MCF 10A (cell line): ENCODE measurements at regions not wholly inside any gene's neighbourhood (a gene's known extent, or its start where the extent isn't known, plus 50 kb on each side); places are given as distances from the start of the nearest gene placed in this dataset.

Experiments used
- BruUV-seq: library from RNA; stranded (reverse); fragments of 400-500 nt; replicated peaks from 2 replicates; lab custom pipeline; 2021; lab: Mats Ljungman, UMichigan
- CTCF ChIA-PET: fragments of 300-600 bp; sonication (Branson Sonifier 250); formaldehyde crosslinking; extraction: SDS; loops from one replicate; lab custom pipeline; 2021; ENCODE audit warnings: antibody characterized with exemption, inconsistent platforms; lab: Yijun Ruan, JAX
- POLR2A ChIA-PET: fragments of 300-600, 350-650 bp; sonication (Branson Sonifier 250); formaldehyde crosslinking; extraction: SDS; loops from one replicate; lab custom pipeline; 2020; ENCODE audit warnings: antibody characterized with exemption, inconsistent platforms; lab: Yijun Ruan, JAX
- DNase-seq: peaks from one replicate; pipeline ENCODE4 v3.0.0-alpha.2; 2018; ENCODE audit not compliant: unreplicated experiment
- H3K27ac Mint-ChIP-seq: one replicate; pipeline ENCODE4 v1.8.0; 2022; ENCODE audit warnings: mild to moderate bottlenecking, low read depth, mixed read lengths; ENCODE audit not compliant: unreplicated experiment
- H3K27me3 Mint-ChIP-seq: one replicate; pipeline ENCODE4 v1.8.0; 2022; ENCODE audit warnings: mixed read lengths; ENCODE audit not compliant: insufficient read depth, unreplicated experiment
- H3K36me3 Mint-ChIP-seq: one replicate; pipeline ENCODE4 v1.8.0; 2022; ENCODE audit warnings: mild to moderate bottlenecking, moderate library complexity, mixed read lengths; ENCODE audit not compliant: insufficient read depth, unreplicated experiment
- H3K4me1 Mint-ChIP-seq: one replicate; pipeline ENCODE4 v1.8.0; 2022; ENCODE audit warnings: mixed read lengths; ENCODE audit not compliant: insufficient read depth, unreplicated experiment
- H3K4me3 Mint-ChIP-seq: one replicate; pipeline ENCODE4 v1.8.0; 2022; ENCODE audit warnings: mild to moderate bottlenecking, moderate library complexity, mixed read lengths; ENCODE audit not compliant: unreplicated experiment
- H3K9me3 Mint-ChIP-seq: one replicate; pipeline ENCODE4 v1.8.0; 2022; ENCODE audit warnings: mixed read lengths; ENCODE audit not compliant: unreplicated experiment
- CTCF ChIP-seq: fragments of 200-600 bp; IDR thresholded peaks from one replicate; pipeline ENCODE4 v1.8.0; 2022; ENCODE audit warnings: antibody characterized with exemption, mild to moderate bottlenecking; ENCODE audit not compliant: unreplicated experiment
- intact Hi-C: fragments of 100-400 bp; cut with micrococcal nuclease; formaldehyde crosslinking; loops from 2 replicates; pipeline ENCODE4 v1.14.1; 2022

- ChIA-PET POLR2A (no interaction called here), CTCF (interaction anchor here (0.6 kb wide), 1 partner anchor 16 kb away, joined by 3 read pairs; no protein-coding TSS in a partner anchor)
- intact Hi-C loops, result no loop called here
Observed at GRCh38 chr10:121058082-121058481, 206.9 kb downstream of the WDR11 start.

GRCh38 chr10:121059351-121059750 lies 208.2 kb downstream of the WDR11 start:
- no peaks in the 10 kb centered on the region for H3K36me3 Mint-ChIP-seq
- ChIA-PET CTCF (interaction anchor here (1.0 kb wide), 1 partner anchor 10 kb away, joined by 4 read pairs; no protein-coding TSS in a partner anchor), POLR2A (interaction anchor here (0.7 kb wide), 1 partner anchor 96 kb away, joined by 4 read pairs; no protein-coding TSS in a partner anchor)
- no peak for DNase-seq
- H3K27me3 Mint-ChIP-seq, result no peaks in the 10 kb centered on the region
- no peak overlapping the region for H3K4me3 Mint-ChIP-seq
- H3K9me3 Mint-ChIP-seq, result no peaks in the 10 kb centered on the region
- no TSS peak for BruUV-seq
- intact Hi-C loops, result no loop called here
- no peak for TF ChIP-seq CTCF
- H3K4me1 Mint-ChIP-seq, result peaks cover 6% of the 10 kb centered on the region
- no peak overlapping the region for H3K27ac Mint-ChIP-seq

More at GRCh38 chr10:121058082-121058481, 206.9 kb downstream of the WDR11 start:
- Mint-ChIP-seq H3K27me3 (no peaks in the 10 kb centered on the region), H3K36me3 (no peaks in the 10 kb centered on the region), H3K4me3 (no peak overlapping the region), H3K9me3 (no peaks in the 10 kb centered on the region), H3K4me1 (peaks cover 6% of the 10 kb centered on the region), H3K27ac (no peak overlapping the region)
- no TSS peak for BruUV-seq
- TF ChIP-seq CTCF, result no peak
- no peak for DNase-seq

- Mint-ChIP-seq H3K4me1 (peaks cover 6% of the 10 kb centered on the region), H3K9me3 (no peaks in the 10 kb centered on the region), H3K27me3 (no peaks in the 10 kb centered on the region), H3K27ac (no peak overlapping the region), H3K4me3 (no peak overlapping the region), H3K36me3 (no peaks in the 10 kb centered on the region)
- no peak for TF ChIP-seq CTCF
- peak; percentile 48 for DNase-seq
- CTCF ChIA-PET, result interaction anchor here (0.5 kb wide), 1 partner anchor 180 kb away, joined by 3 read pairs; no protein-coding TSS in a partner anchor
- POLR2A ChIA-PET, result interaction anchor here (0.8 to 1.5 kb wide), 2 partner anchors 10 to 14 kb away, joined by 4 to 5 read pairs; no protein-coding TSS in a partner anchor
- BruUV-seq, result no TSS peak
- intact Hi-C loops, result no loop called here
Observed at GRCh38 chr10:121062115-121062514, 211.0 kb downstream of the WDR11 start.

DNA sequence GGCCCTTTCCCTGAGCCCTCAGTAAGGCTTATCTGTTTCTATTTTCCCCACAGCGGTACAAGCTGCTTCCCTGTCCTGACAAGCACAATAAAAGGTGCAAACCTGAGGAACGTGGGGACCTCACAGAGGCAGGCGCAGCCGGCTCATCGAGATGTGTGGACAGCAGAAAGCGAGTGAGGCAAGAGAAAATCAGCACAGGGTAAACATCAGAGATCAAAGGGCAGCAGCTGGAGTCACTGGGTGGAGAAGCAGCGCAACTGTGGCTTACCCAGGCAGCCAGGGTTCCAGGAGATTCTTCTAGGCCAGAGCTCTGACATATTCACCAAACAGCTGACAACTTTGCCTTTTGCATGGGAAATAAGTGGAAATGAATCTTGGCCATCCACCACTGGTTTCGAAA lies 212.6 kb downstream of the WDR11 start:
- CTCF ChIA-PET, result interaction anchor here (0.6 kb wide), 1 partner anchor 115 kb away, joined by 3 read pairs; no protein-coding TSS in a partner anchor
- TF ChIP-seq CTCF, result no peak
- Mint-ChIP-seq H3K36me3 (no peaks in the 10 kb centered on the region), H3K9me3 (no peaks in the 10 kb centered on the region), H3K4me3 (no peak overlapping the region), H3K4me1 (peaks cover 11% of the 10 kb centered on the region), H3K27me3 (no peaks in the 10 kb centered on the region), H3K27ac (no peak overlapping the region)
- POLR2A ChIA-PET, result no interaction called here
- DNase-seq, result no peak
- intact Hi-C loops, result no loop called here
- BruUV-seq, result no TSS peak
